Heart right ventricle (tissue), 16 donors: ENCODE measurements at regions not wholly inside any gene's neighbourhood (a gene's known extent, or its start where the extent isn't known, plus 50 kb on each side); places are given as distances from the start of the nearest gene placed in this dataset.

Source experiments
- ATAC-seq, 8 donors: fragments of 200-7000 bp; cut with Tn5 transposase; one replicate each; pipeline ENCODE4 v1.9.1; 2020; ENCODE audit warnings: mild to moderate bottlenecking in 8 of 8, moderate library complexity in 8 of 8, moderate number of reproducible peaks in 1 of 8
- DNase-seq, 2 donors: peaks; one replicate each; pipeline ENCODE4 v3.0.0-alpha.2; 2020
- H3K27ac ChIP-seq, 10 donors: fragments of 200-600 bp; sonication (generic) in 2 of 10; one replicate each; pipeline versions ENCODE4 v1.5.0 to v1.8.0; 2020 to 2022; ENCODE audit warnings: mild to moderate bottlenecking in 3 of 10
- H3K27me3 ChIP-seq, 7 donors: fragments of 200-600 bp; one replicate each; pipeline ENCODE4 v1.8.0; 2021 to 2022; ENCODE audit warnings: mild to moderate bottlenecking in 2 of 7
- H3K36me3 ChIP-seq, 9 donors: fragments of 200-600 bp; sonication (generic) in 1 of 9; one replicate each; pipeline versions ENCODE4 v1.5.0 to v1.8.0; 2020 to 2022; ENCODE audit warnings: mild to moderate bottlenecking in 2 of 9
- H3K4me1 ChIP-seq, 9 donors: fragments of 200-600 bp; sonication (generic) in 1 of 9; one replicate each; pipeline versions ENCODE4 v1.5.0 to v1.8.0; 2020 to 2022; ENCODE audit warnings: mild to moderate bottlenecking in 4 of 9
- H3K4me3 ChIP-seq, 10 donors: fragments of 200-600 bp; sonication (generic) in 2 of 10; one replicate each; pipeline versions ENCODE4 v1.5.0 to v1.8.0; 2020 to 2022; ENCODE audit warnings: mild to moderate bottlenecking in 7 of 10, moderate library complexity in 2 of 10
- H3K9me3 ChIP-seq, 11 donors: fragments of 200-600 bp in 10 of 11; sonication (generic) in 2 of 11; one replicate each; pipeline versions ENCODE4 v1.5.0 to v1.8.0; 2013 to 2022; ENCODE audit warnings: mild to moderate bottlenecking in 2 of 11, control low read depth in 1 of 11, moderate library complexity in 1 of 11
- CTCF ChIP-seq, 9 donors: fragments of 200-600 bp; sonication (generic) in 2 of 9; IDR thresholded peaks; one replicate each; pipeline versions ENCODE4 v1.5.0 to v1.8.0; 2021 to 2022; ENCODE audit warnings: antibody characterized with exemption in 9 of 9, mild to moderate bottlenecking in 5 of 9, moderate library complexity in 1 of 9
- WGBS, 2 donors: extraction: QIAGEN DNeasy Blood & Tissue Kit; methylation state at CpG; one replicate each; pipeline ENCODE4 v1.1.7; 2013; ENCODE audit warnings: inconsistent platforms in 1 of 2; 5-methylcytosine and 5-hydroxymethylcytosine counted together
- intact Hi-C, 10 donors: fragments of 100-400 bp; cut with DNase I; formaldehyde crosslinking; loops; one replicate each; pipeline versions ENCODE4 v1.11.1 to v1.14.2; 2022
- donor health status: Arrhythmogenic right ventricular cardiomyopathy.
- donor health status: ischemic (EF 13 %, LVEDD 7.1; RV severe dilation, severe dysfunction).
- donor health status: healthy with polysubstance abuse.
- donor health status: DM: no; HTN: yes; CAD: no.
- donor health status: DM: no; HTN: no; CAD: no.
- donor health status: ischemic (EF 25% LVEDD 6.9; RV normal size, moderate dysfunction).
- donor health status: ischemic (EF 25% LVEDD 5.7; RV mildly dilated, moderate dysfunction).
- donor health status: healthy.
- donor health status: DM: yes; HTN: yes; CAD: no.
- donor health status: Ischemic cardiomyopathy.
- donor health status: ischemic (EF 35%, LVEDD 5.7; RV mildly dilated, moderate dysfunction).
- donor health status: nonischemic (EF 11% LVEDD 7.7; RV severe dilation, severe dysfunction).
- donor health status: DM: yes; HTN: yes; CAD: no.
- donor health status: PGD.
- donor health status: ischemic (EF 29% LVEDD 5.4; RV normal size, mild dysfunction).
- donor health status: nonischemic (EF 23%, LVEDD 6.1; RV moderate dilation, normal function).

- intact Hi-C loops = no loop called here
- Histone ChIP-seq H3K36me3 (no peaks in the 10 kb centered on the region), H3K4me3 (no peak overlapping the region), H3K9me3 (no peaks in the 10 kb centered on the region), H3K27ac (no peak overlapping the region), H3K4me1 (no peaks in the 10 kb centered on the region), H3K27me3 (no peaks in the 10 kb centered on the region)
- ATAC-seq (peak in 1 of 8 donors; percentile 46), DNase-seq (no peak)
- TF ChIP-seq CTCF (IDR thresholded peaks at IDR 0.05) = no peak
- 59 to 68% methylated on average over 3 of the region's 3 CpGs for WGBS, 2 donors
These were observed 120.7 kb upstream of the TSPAN5 start for GRCh38 chr4:98779088-98779487.

- H3K9me3 ChIP-seq = no peaks in the 10 kb centered on the region
- no peak for TF ChIP-seq CTCF (IDR thresholded peaks at IDR 0.05)
- intact Hi-C loops = no loop called here
- H3K27ac ChIP-seq = no peak overlapping the region
- DNase-seq = no peak
- H3K4me1 ChIP-seq = no peaks in the 10 kb centered on the region
- H3K4me3 ChIP-seq = no peak overlapping the region
- no peak for ATAC-seq
- WGBS, 2 donors = 84 to 86% methylated on average over 4 of the region's 4 CpGs
- H3K36me3 ChIP-seq = no peaks in the 10 kb centered on the region
- H3K27me3 ChIP-seq = no peaks in the 10 kb centered on the region
These were observed 119.8 kb upstream of the TSPAN5 start for GRCh38 chr4:98778206-98778605.

GRCh38 chr4:98775672-98776071 lies 117.3 kb upstream of the TSPAN5 start:
- Histone ChIP-seq H3K27me3 (no peaks in the 10 kb centered on the region), H3K9me3 (no peaks in the 10 kb centered on the region), H3K27ac (no peak overlapping the region), H3K4me1 (no peaks in the 10 kb centered on the region), H3K4me3 (no peak overlapping the region), H3K36me3 (no peaks in the 10 kb centered on the region)
- no peak for TF ChIP-seq CTCF (IDR thresholded peaks at IDR 0.05)
- intact Hi-C loops = no loop called here
- no peak for DNase-seq
- 94 to 95% methylated on average over 2 of the region's 2 CpGs for WGBS, 2 donors
- no peak for ATAC-seq

GRCh38 chr4:98773638-98774037 lies 115.2 kb upstream of the TSPAN5 start:
- Histone ChIP-seq H3K27me3 (no peaks in the 10 kb centered on the region), H3K27ac (no peak overlapping the region), H3K36me3 (no peaks in the 10 kb centered on the region), H3K4me1 (no peaks in the 10 kb centered on the region), H3K4me3 (no peak overlapping the region), H3K9me3 (peaks cover 0 to 17% (median 0%) of the 10 kb centered on the region in 11 donors)
- 79 to 92% methylated on average over 4 of the region's 4 CpGs for WGBS, 2 donors
- intact Hi-C loops = no loop called here
- DNase-seq (no peak), ATAC-seq (peak in 1 of 8 donors; percentile 22)
- TF ChIP-seq CTCF (IDR thresholded peaks at IDR 0.05) = no peak
